ENCODE measurements at regions not wholly inside any gene's neighbourhood (a gene's known extent, or its start where the extent isn't known, plus 50 kb on each side); places are given as distances from the start of the nearest gene placed in this dataset.

- TF ChIP-seq POLR2A (IDR thresholded peaks at IDR 0.05) (no peak), CTCF (IDR thresholded peaks at IDR 0.05 in 4 of 5, conservative IDR thresholded peaks at IDR 0.05 in 1 of 5) (no peak)
- in situ Hi-C loops (cut with MboI; ENCODE audit: low sequenced_read_pairs in 4 of 4) = no loop called here
- ATAC-seq (no peak), DNase-seq (no peak)
- Histone ChIP-seq H3K27ac (no peak overlapping the region), H3K9me3 (no peaks in the 10 kb centered on the region), H3K36me3 (no peaks in the 10 kb centered on the region), H3K27me3 (no peaks in the 10 kb centered on the region), H3K4me3 (no peak overlapping the region), H3K4me1 (no peaks in the 10 kb centered on the region)
- intact Hi-C loops (cut with DNase I; ENCODE audit: low total_unique reads) = no loop called here
Observed at GRCh38 chr14:49487238-49487637, 98.9 kb downstream of the RPS29 start.

GRCh38 chr14:49485290-49485689 lies 100.9 kb downstream of the RPS29 start:
- Histone ChIP-seq H3K4me1 (no peaks in the 10 kb centered on the region), H3K27ac (no peak overlapping the region), H3K9me3 (no peaks in the 10 kb centered on the region), H3K27me3 (no peaks in the 10 kb centered on the region), H3K36me3 (no peaks in the 10 kb centered on the region), H3K4me3 (no peak overlapping the region)
- TF ChIP-seq CTCF (IDR thresholded peaks at IDR 0.05 in 4 of 5, conservative IDR thresholded peaks at IDR 0.05 in 1 of 5) (no peak), POLR2A (IDR thresholded peaks at IDR 0.05) (no peak)
- in situ Hi-C loops (cut with MboI; ENCODE audit: low sequenced_read_pairs in 4 of 4) = no loop called here
- intact Hi-C loops (cut with DNase I; ENCODE audit: low total_unique reads) = no loop called here
- ATAC-seq = no peak
- no peak for DNase-seq

GRCh38 chr14:49484180-49484579 lies 102.0 kb downstream of the RPS29 start:
- in situ Hi-C loops (cut with MboI; ENCODE audit: low sequenced_read_pairs in 4 of 4) = no loop called here
- Histone ChIP-seq H3K4me1 (no peaks in the 10 kb centered on the region), H3K4me3 (no peak overlapping the region), H3K27me3 (no peaks in the 10 kb centered on the region), H3K9me3 (no peaks in the 10 kb centered on the region), H3K36me3 (no peaks in the 10 kb centered on the region), H3K27ac (no peak overlapping the region)
- ATAC-seq = no peak
- intact Hi-C loops (cut with DNase I; ENCODE audit: low total_unique reads) = no loop called here
- TF ChIP-seq POLR2A (IDR thresholded peaks at IDR 0.05) = no peak
- no peak for TF ChIP-seq CTCF (IDR thresholded peaks at IDR 0.05 in 4 of 5, conservative IDR thresholded peaks at IDR 0.05 in 1 of 5)
- DNase-seq = no peak

GRCh38 chr14:49483268-49483667 lies 102.9 kb downstream of the RPS29 start:
- H3K27ac ChIP-seq = no peak overlapping the region
- ATAC-seq = no peak
- no peak overlapping the region for H3K4me3 ChIP-seq
- no peaks in the 10 kb centered on the region for H3K27me3 ChIP-seq
- no peaks in the 10 kb centered on the region for H3K4me1 ChIP-seq
- TF ChIP-seq POLR2A (IDR thresholded peaks at IDR 0.05) (no peak), CTCF (IDR thresholded peaks at IDR 0.05 in 4 of 5, conservative IDR thresholded peaks at IDR 0.05 in 1 of 5) (no peak)
- intact Hi-C loops (cut with DNase I; ENCODE audit: low total_unique reads) (no loop called here), in situ Hi-C loops (cut with MboI; ENCODE audit: low sequenced_read_pairs in 4 of 4) (no loop called here)
- no peaks in the 10 kb centered on the region for H3K9me3 ChIP-seq
- no peaks in the 10 kb centered on the region for H3K36me3 ChIP-seq
- DNase-seq = no peak

- Histone ChIP-seq H3K4me1 (no peaks in the 10 kb centered on the region), H3K9me3 (no peaks in the 10 kb centered on the region), H3K27me3 (no peaks in the 10 kb centered on the region), H3K36me3 (no peaks in the 10 kb centered on the region), H3K4me3 (no peak overlapping the region), H3K27ac (no peak overlapping the region)
- in situ Hi-C loops (cut with MboI; ENCODE audit: low sequenced_read_pairs in 4 of 4) (no loop called here), intact Hi-C loops (cut with DNase I; ENCODE audit: low total_unique reads) (no loop called here)
- ATAC-seq (no peak), DNase-seq (no peak)
- TF ChIP-seq CTCF (IDR thresholded peaks at IDR 0.05 in 4 of 5, conservative IDR thresholded peaks at IDR 0.05 in 1 of 5) (no peak), POLR2A (IDR thresholded peaks at IDR 0.05) (no peak)
Observed at GRCh38 chr14:49480979-49481498, 105.1 kb downstream of the RPS29 start.

Measured in gastrocnemius medialis (tissue), 4 donors.